ENCODE measurements at regions not wholly inside any gene's neighbourhood (a gene's known extent, or its start where the extent isn't known, plus 50 kb on each side); places are given as distances from the start of the nearest gene placed in this dataset.

- TF ChIP-seq CTCF (IDR thresholded peaks at IDR 0.05; ENCODE audit: poor library complexity, severe bottlenecking): no peak
- no peak for TF ChIP-seq REST (IDR thresholded peaks at IDR 0.05; ENCODE audit: borderline replicate concordance)
- no peak for TF ChIP-seq EZH2 (IDR thresholded peaks at IDR 0.05; ENCODE audit: borderline replicate concordance, insufficient read depth, low read length, poor library complexity, severe bottlenecking)
- no peak for TF ChIP-seq RAD21 (conservative IDR thresholded peaks at IDR 0.05)
- no peak for TF ChIP-seq EP300 (conservative IDR thresholded peaks at IDR 0.05; ENCODE audit: poor library complexity, severe bottlenecking)
- no peak for TF ChIP-seq MXI1 (conservative IDR thresholded peaks at IDR 0.05; ENCODE audit: poor library complexity, severe bottlenecking)
- no peak for TF ChIP-seq POLR2AphosphoS5 (IDR thresholded peaks at IDR 0.05)
- no peak for TF ChIP-seq TAF1 (IDR thresholded peaks at IDR 0.05; ENCODE audit: low read depth)
Measured at GRCh38 chr13:78129823-78130222, 211.2 kb upstream of the EDNRB start.

Data from neural cell (in vitro differentiated cells).